HepG2 (cell line): ENCODE measurements at regions not wholly inside any gene's neighbourhood (a gene's known extent, or its start where the extent isn't known, plus 50 kb on each side); places are given as distances from the start of the nearest gene placed in this dataset.

ENCODE experiments used
- ATAC-seq: fragments of 200-7000 bp; cut with Tn5 transposase; 3 replicates; pipeline ENCODE4 v1.9.1; 2020; ENCODE audit warnings: mild to moderate bottlenecking, moderate library complexity
- BruUV-seq: library from RNA; stranded (reverse); fragments of 400-500 nt; replicated peaks from 2 replicates; lab custom pipeline; 2021; lab: Mats Ljungman, UMichigan
- CTCF ChIA-PET: fragments of 300-600 bp; formaldehyde crosslinking; extraction: SDS; loops from one replicate; lab custom pipeline; 2021; ENCODE audit warnings: low total read pairs, inconsistent platforms, low intra/inter-chr PET ratio; lab: Yijun Ruan, JAX
- POLR2A ChIA-PET: fragments of 350-600 bp; sonication (Branson Sonifier 250); formaldehyde crosslinking; loops from one replicate; lab custom pipeline; 2020; ENCODE audit warnings: antibody characterized with exemption, inconsistent platforms; lab: Yijun Ruan, JAX
- DNase-seq: peaks from one replicate; pipeline ENCODE4 v3.0.0-alpha.2; 2015; ENCODE audit warnings: low spot score
- FAIRE-seq: peaks from 3 replicates; lab custom pipeline; 2011; peaks lifted over from hg19 to GRCh38; lab: Jason Lieb, UNC
- H2AFZ ChIP-seq: one replicate; pipeline ENCODE4 v1.6.1; 2011; ENCODE audit warnings: low read length, inconsistent platforms
- H3K27ac ChIP-seq: fragments of 300-600 bp; 3 replicates; pipeline ENCODE4 v1.8.0; 2011; ENCODE audit warnings: mixed run types, mild to moderate bottlenecking, mixed read lengths, low read length, inconsistent platforms; ENCODE audit not compliant: insufficient read depth; ENCODE audit errors: extremely low read length
- H3K27me3 ChIP-seq, 2 experiments: fragments of 200-600 bp in 1 of 2; 2 replicates in 1 of 2; 3 replicates in 1 of 2; pipeline versions ENCODE4 v1.6.0 to v1.8.0; 2011; ENCODE audit warnings: low read length in 2 of 2, mild to moderate bottlenecking in 2 of 2, moderate library complexity in 2 of 2, inconsistent platforms in 1 of 2; ENCODE audit not compliant: insufficient read depth in 2 of 2, control insufficient read depth in 1 of 2
- H3K36me3 ChIP-seq, 2 experiments: fragments of 200-600 bp in 1 of 2; replicated peaks in 1 of 2; 2 replicates in 1 of 2; 3 replicates in 1 of 2; pipeline versions ENCODE4 v1.5.1 to v1.8.0; 2011; ENCODE audit warnings: low read length in 2 of 2, inconsistent platforms in 1 of 2; ENCODE audit not compliant: insufficient read depth in 2 of 2, control insufficient read depth in 1 of 2
- H3K4me1 ChIP-seq: 2 replicates; pipeline ENCODE4 v1.5.1; 2012; ENCODE audit warnings: low read length, inconsistent platforms; ENCODE audit not compliant: insufficient read depth
- H3K4me2 ChIP-seq: 2 replicates; pipeline ENCODE4 v1.6.0; 2011; ENCODE audit warnings: low read depth, low read length, inconsistent platforms
- H3K4me3 ChIP-seq, 3 experiments: fragments of 200-600 bp in 1 of 3; sonication (generic), shearing (Covaris generic) in 1 of 3; replicated peaks in 1 of 3; 2 replicates each; pipeline ENCODE4 v1.5.1; 2011 to 2016; ENCODE audit warnings: low read length in 3 of 3, inconsistent platforms in 2 of 3, low read depth in 2 of 3, mild to moderate bottlenecking in 2 of 3, control low read depth in 1 of 3, mixed read lengths in 1 of 3; ENCODE audit not compliant: insufficient read depth in 1 of 3
- H3K79me2 ChIP-seq: one replicate; pipeline ENCODE4 v1.6.1; 2011; ENCODE audit warnings: low read length, inconsistent platforms; ENCODE audit not compliant: insufficient read depth
- H3K9ac ChIP-seq: 2 replicates; pipeline ENCODE4 v1.6.0; 2011; ENCODE audit warnings: mild to moderate bottlenecking, low read depth, low read length, inconsistent platforms; ENCODE audit not compliant: insufficient read depth
- H3K9me3 ChIP-seq: 2 replicates; pipeline ENCODE4 v1.5.1; 2012; ENCODE audit warnings: mild to moderate bottlenecking, low read length
- H4K20me1 ChIP-seq: 2 replicates; pipeline ENCODE4 v1.6.0; 2011; ENCODE audit warnings: inconsistent platforms, mild to moderate bottlenecking, low read length, moderate library complexity; ENCODE audit not compliant: insufficient read depth
- ATAD3A ChIP-seq: sonication (generic); formaldehyde crosslinking; IDR thresholded peaks from 2 replicates; pipeline ENCODE4 v1.4.0; 2020; ENCODE audit warnings: missing genetic modification reagents
- CENPBD1 ChIP-seq: sonication (generic); formaldehyde crosslinking; IDR thresholded peaks from 2 replicates; pipeline ENCODE4 v1.8.0; 2022; ENCODE audit warnings: missing genetic modification reagents, low read depth, mild to moderate bottlenecking, borderline replicate concordance
- HNF4G ChIP-seq, 2 experiments: sonication (generic) in 1 of 2; formaldehyde crosslinking in 1 of 2; IDR thresholded peaks; 2 replicates each; pipeline versions ENCODE4 v1.4.0 to v1.6.1; 2011 to 2020; ENCODE audit warnings: borderline replicate concordance in 2 of 2, low read depth in 2 of 2, mild to moderate bottlenecking in 2 of 2, low read length in 1 of 2, missing genetic modification reagents in 1 of 2, moderate library complexity in 1 of 2
- MIER2 ChIP-seq: IDR thresholded peaks from 2 replicates; pipeline ENCODE4 v1.6.1; 2016; ENCODE audit warnings: missing biosample characterization, missing genetic modification reagents
- MXD4 ChIP-seq: IDR thresholded peaks from 2 replicates; pipeline ENCODE4 v1.6.1; 2016; ENCODE audit warnings: mild to moderate bottlenecking, missing biosample characterization, missing genetic modification reagents
- NKX3-1 ChIP-seq: sonication (generic); formaldehyde crosslinking; IDR thresholded peaks from 2 replicates; pipeline ENCODE4 v1.5.0; 2020; ENCODE audit warnings: missing genetic modification reagents
- REST ChIP-seq, 2 experiments: IDR thresholded peaks; 2 replicates each; pipeline ENCODE4 v1.6.1; 2011 to 2012; ENCODE audit warnings: low read length in 2 of 2, borderline replicate concordance in 1 of 2, low read depth in 1 of 2, mild to moderate bottlenecking in 1 of 2, moderate library complexity in 1 of 2
- REXO4 ChIP-seq: sonication (generic); formaldehyde crosslinking; IDR thresholded peaks from 2 replicates; pipeline ENCODE4 v1.8.0; 2022; ENCODE audit warnings: missing genetic modification reagents, mild to moderate bottlenecking, borderline replicate concordance
- SALL1 ChIP-seq: sonication (generic); formaldehyde crosslinking; IDR thresholded peaks from 2 replicates; pipeline ENCODE4 v1.8.0; 2022; ENCODE audit warnings: mild to moderate bottlenecking, missing genetic modification reagents
- SP4 ChIP-seq: sonication (generic); formaldehyde crosslinking; IDR thresholded peaks from 2 replicates; pipeline ENCODE4 v1.8.1; 2023; ENCODE audit warnings: mild to moderate bottlenecking, missing genetic modification reagents
- THAP7 ChIP-seq: sonication (generic); formaldehyde crosslinking; IDR thresholded peaks from 2 replicates; pipeline ENCODE4 v1.8.1; 2023; ENCODE audit warnings: mild to moderate bottlenecking, missing genetic modification reagents
- ZBTB38 ChIP-seq: sonication (generic); formaldehyde crosslinking; IDR thresholded peaks from 2 replicates; pipeline ENCODE4 v1.5.1; 2020; ENCODE audit warnings: mild to moderate bottlenecking, missing genetic modification reagents
- ZMAT3 ChIP-seq: sonication (generic); formaldehyde crosslinking; conservative IDR thresholded peaks from 2 replicates; pipeline ENCODE4 v1.7.0; 2021; ENCODE audit warnings: missing genetic modification reagents
- ZNF343 ChIP-seq: sonication (generic); formaldehyde crosslinking; IDR thresholded peaks from 2 replicates; pipeline ENCODE4 v1.4.0; 2020; ENCODE audit warnings: mild to moderate bottlenecking, missing genetic modification reagents
- ZNF672 ChIP-seq: sonication (generic); formaldehyde crosslinking; IDR thresholded peaks from 2 replicates; pipeline ENCODE4 v1.8.1; 2022; ENCODE audit warnings: missing genetic modification reagents
- ZNF761 ChIP-seq: sonication (generic); formaldehyde crosslinking; conservative IDR thresholded peaks from 2 replicates; pipeline ENCODE4 v1.4.0; 2020; ENCODE audit warnings: mild to moderate bottlenecking, missing genetic modification reagents
- ZSCAN31 ChIP-seq: sonication (generic); formaldehyde crosslinking; IDR thresholded peaks from 2 replicates; pipeline ENCODE4 v1.5.0; 2020; ENCODE audit warnings: low read depth, mild to moderate bottlenecking, missing genetic modification reagents
- ZZZ3 ChIP-seq: sonication (generic); formaldehyde crosslinking; IDR thresholded peaks from 2 replicates; pipeline ENCODE4 v1.4.0; 2020; ENCODE audit warnings: missing genetic modification reagents, mild to moderate bottlenecking, borderline replicate concordance
- WGBS: methylation state at CpG from one replicate; pipeline ENCODE4 v1.1.6; 2017; ENCODE audit warnings: low lambda C conversion rate; 5-methylcytosine and 5-hydroxymethylcytosine counted together
- in situ Hi-C: cut with HindIII; loops from 2 replicates; pipeline ENCODE4 v1.10.0; 2017; ENCODE audit warnings: low pct_unique_long_range_greater_than_20kb; ENCODE audit not compliant: extremely low pct_ligation_motif_present
- intact Hi-C: fragments of 100-400 bp; cut with micrococcal nuclease; formaldehyde crosslinking; loops from one replicate; pipeline ENCODE4 v1.10.0; 2022; ENCODE audit not compliant: unreplicated experiment

GRCh38 chr10:10293481-10293951 lies 724.2 kb upstream of the CELF2 start:
- no peak overlapping the region for H3K9ac ChIP-seq
- POLR2A ChIA-PET = no interaction called here
- H3K4me2 ChIP-seq = no peak overlapping the region
- TF ChIP-seq MIER2 (CRISPR knock-in tag) = no peak
- no peak for TF ChIP-seq SP4
- no peak for TF ChIP-seq HNF4G (IDR thresholded peaks at IDR 0.05; ENCODE audit: borderline replicate concordance, low read depth, low read length)
- TF ChIP-seq HNF4G (CRISPR knock-in tag; IDR thresholded peaks at IDR 0.05; ENCODE audit: borderline replicate concordance, low read depth) = no peak
- TF ChIP-seq THAP7 (CRISPR knock-in tag) = no peak
- TF ChIP-seq ZNF672 (CRISPR knock-in tag) = no peak
- TF ChIP-seq NKX3-1 = no peak
- TF ChIP-seq REXO4 (CRISPR knock-in tag) = no peak
- TF ChIP-seq ZMAT3 (CRISPR knock-in tag) = no peak
- TF ChIP-seq ZSCAN31 = no peak
- no peak for TF ChIP-seq SALL1 (CRISPR knock-in tag)
- no peak for TF ChIP-seq ZZZ3 (CRISPR knock-in tag)
- TF ChIP-seq ZBTB38 (CRISPR knock-in tag) = no peak
- TF ChIP-seq REST (IDR thresholded peaks at IDR 0.05; ENCODE audit: borderline replicate concordance in 1 of 2, low read depth in 1 of 2, low read length in 2 of 2) = no peak
- no peak for TF ChIP-seq ZNF343 (CRISPR knock-in tag)
- TF ChIP-seq MXD4 (CRISPR knock-in tag) = no peak
- no peak for TF ChIP-seq ZNF761 (CRISPR knock-in tag)
- no peak for TF ChIP-seq ATAD3A (CRISPR knock-in tag)
- TF ChIP-seq CENPBD1 (CRISPR knock-in tag) = no peak
- TF ChIP-seq, all 625 proteins: peak for 0
- Histone ChIP-seq H3K27me3 (no peaks in the 10 kb centered on the region), H3K79me2 (no peaks in the 10 kb centered on the region), H3K4me3 (no peak overlapping the region), H4K20me1 (no peaks in the 10 kb centered on the region), H3K36me3 (no peaks in the 10 kb centered on the region), H3K4me1 (no peaks in the 10 kb centered on the region), H3K9me3 (peaks cover 70% of the 10 kb centered on the region), H2AFZ (no peak overlapping the region), H3K27ac (no peak overlapping the region)
- DNase-seq (no peak), FAIRE-seq (no peak), ATAC-seq (no peak)
- in situ Hi-C loops = no loop called here
- CTCF ChIA-PET = no interaction called here
- intact Hi-C loops = no loop called here
- no TSS peak for BruUV-seq
- WGBS = 0% methylated on average over 7 of the region's 7 CpGs
